Activated CD4-positive, alpha-beta T cell treated with anti-CD3 and anti-CD28 coated beads, Interleukin-2, amount 10 ng/mL, durations not matched to agents 7 days and 5 days (primary cell): ENCODE measurements at regions not wholly inside any gene's neighbourhood (a gene's known extent, or its start where the extent isn't known, plus 50 kb on each side); places are given as distances from the start of the nearest gene placed in this dataset.
"Not testable (repeated sequence)": the region's sequence is repeated elsewhere in the genome, so short reads cannot be mapped to it uniquely, and the experiment has no call there.

Experiments
- CTCF ChIA-PET: fragments of 350-600 bp; sonication (Branson Sonifier 250); formaldehyde crosslinking; loops from one replicate; lab custom pipeline; 2021; ENCODE audit warnings: antibody characterized with exemption; lab: Charles Lee
- POLR2A ChIA-PET: fragments of 350-600 bp; sonication (Branson Sonifier 250); formaldehyde crosslinking; loops from one replicate; lab custom pipeline; 2021; ENCODE audit warnings: antibody characterized with exemption; lab: Charles Lee
- DNase-seq: peaks from one replicate; pipeline ENCODE4 v3.0.0-alpha.2; 2020
- H3K27ac Mint-ChIP-seq: one replicate; pipeline ENCODE4 v1.8.0; 2021; ENCODE audit warnings: mild to moderate bottlenecking, moderate library complexity, mixed read lengths
- H3K27me3 Mint-ChIP-seq: one replicate; pipeline ENCODE4 v1.8.0; 2021; ENCODE audit warnings: mixed read lengths
- H3K36me3 Mint-ChIP-seq: one replicate; pipeline ENCODE4 v1.8.0; 2021; ENCODE audit warnings: low read depth, mixed read lengths
- H3K4me1 Mint-ChIP-seq: one replicate; pipeline ENCODE4 v1.8.0; 2021; ENCODE audit warnings: mixed read lengths
- H3K4me3 Mint-ChIP-seq: one replicate; pipeline ENCODE4 v1.8.0; 2021; ENCODE audit warnings: mild to moderate bottlenecking, moderate library complexity, mixed read lengths
- H3K9me3 Mint-ChIP-seq: one replicate; pipeline ENCODE4 v1.8.0; 2021; ENCODE audit warnings: mixed read lengths

DNA sequence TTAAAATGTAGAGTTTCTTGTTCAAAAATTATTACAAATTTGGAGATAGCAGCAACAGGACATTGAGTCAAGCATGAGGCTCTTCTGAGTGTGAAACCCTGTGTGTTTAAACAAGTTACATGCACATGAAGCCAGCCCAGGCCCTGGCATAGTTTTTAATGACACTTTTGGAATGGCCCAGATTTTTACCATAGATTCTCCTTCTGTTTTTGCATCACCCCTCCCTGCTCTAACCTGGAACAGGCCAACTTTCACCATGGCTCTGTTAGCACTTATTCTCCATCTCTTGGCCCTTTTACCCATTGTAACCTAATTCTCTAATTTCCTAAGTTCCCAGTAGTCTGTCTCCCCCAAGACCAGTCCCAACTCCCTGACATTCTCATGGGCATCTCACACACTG is 63.1 kb upstream of the PRSS23 start:
- ChIA-PET CTCF (interaction anchor here (1.0 kb wide), 1 partner anchor 49 kb away, joined by 3 read pairs; no protein-coding TSS in a partner anchor), POLR2A (no interaction called here)
- no peaks in the 10 kb centered on the region for H3K27me3 Mint-ChIP-seq
- H3K27ac Mint-ChIP-seq, result no peak overlapping the region
- H3K4me3 Mint-ChIP-seq, result no peak overlapping the region
- no peaks in the 10 kb centered on the region for H3K4me1 Mint-ChIP-seq
- H3K36me3 Mint-ChIP-seq, result no peaks in the 10 kb centered on the region
- H3K9me3 Mint-ChIP-seq, result no peaks in the 10 kb centered on the region
- DNase-seq, result no peak

DNA sequence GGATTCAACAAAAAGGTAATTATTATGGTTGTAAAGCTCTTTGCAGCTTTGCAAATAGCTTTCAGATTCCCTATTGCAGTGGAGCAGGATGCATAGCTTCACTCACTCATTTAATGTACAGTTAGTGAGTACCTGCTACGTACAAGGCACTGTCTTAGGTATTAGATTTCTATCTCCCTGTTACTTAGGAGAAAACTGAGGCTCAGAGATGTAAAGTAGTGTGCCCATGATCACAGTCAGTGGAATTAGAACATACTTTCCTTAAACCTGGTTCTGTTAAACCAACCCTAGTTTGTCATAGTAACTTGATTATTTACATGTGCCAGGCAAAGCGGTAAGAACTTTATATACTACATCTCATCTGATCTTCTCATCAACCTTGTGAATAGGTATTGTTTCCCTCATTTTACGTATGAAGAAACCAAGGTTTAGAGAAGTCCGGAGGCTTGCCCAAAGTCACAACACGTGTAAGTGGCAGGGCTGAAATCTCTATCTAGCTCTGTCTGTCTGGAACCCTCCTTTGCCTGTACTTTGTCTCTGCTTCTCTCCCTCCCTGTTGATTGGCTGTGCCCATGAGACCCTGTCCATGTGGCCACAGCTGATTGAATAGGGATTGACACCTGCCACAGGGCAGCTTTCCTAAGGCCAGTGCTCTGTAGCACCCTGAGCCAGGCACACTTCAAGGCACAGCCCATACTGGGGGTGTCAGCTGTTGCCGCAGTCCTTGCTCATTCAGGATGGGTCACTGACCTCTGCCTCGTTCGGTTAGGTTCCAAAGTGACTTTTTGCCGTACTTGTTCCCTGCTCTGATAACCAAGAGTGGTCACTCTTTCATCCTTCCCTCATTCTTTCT is 63.8 kb upstream of the PRSS23 start:
- DNase-seq, result no peak

DNA sequence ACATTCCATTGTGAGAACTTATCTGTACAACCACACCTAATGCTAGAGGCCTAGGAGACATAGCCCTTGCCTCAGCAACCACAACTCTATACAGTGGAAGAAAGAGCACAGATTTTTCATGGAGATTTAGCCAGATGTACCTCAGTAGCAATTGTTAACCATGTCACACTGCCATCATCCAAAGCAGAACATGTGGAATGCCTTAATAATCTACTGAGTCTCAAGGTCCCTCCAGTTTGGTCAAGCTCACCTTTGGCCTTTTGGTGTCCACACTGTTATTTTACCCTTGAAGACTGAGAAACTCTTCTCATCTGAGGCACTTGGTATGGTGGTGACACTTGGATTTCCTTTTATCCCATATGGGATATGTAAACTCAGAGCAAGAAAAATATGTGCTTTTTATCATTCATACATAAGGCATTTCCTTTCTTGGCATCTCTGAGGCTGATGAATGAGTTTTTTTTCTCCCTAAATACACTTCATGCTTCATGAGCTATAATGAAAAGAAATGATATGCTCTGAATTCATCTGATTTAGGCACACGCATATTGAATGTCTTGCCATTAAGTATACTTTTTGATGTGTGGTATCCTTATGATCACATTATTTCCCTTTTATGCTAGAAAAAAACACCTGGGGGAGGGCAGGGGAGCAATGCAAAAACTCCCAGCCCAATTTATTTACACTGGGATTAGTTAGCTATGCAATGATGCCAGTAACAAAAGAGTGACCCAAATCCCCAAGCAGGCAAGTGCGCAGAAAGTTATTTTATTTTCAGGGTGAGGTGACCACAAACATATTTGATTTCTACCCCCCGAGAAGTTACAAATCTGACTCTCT is 63.3 kb upstream of the ME3 start:
- Mint-ChIP-seq H3K9me3 (no peaks in the 10 kb centered on the region), H3K4me3 (no peak overlapping the region), H3K36me3 (no peaks in the 10 kb centered on the region), H3K27ac (no peak overlapping the region), H3K27me3 (no peaks in the 10 kb centered on the region), H3K4me1 (no peaks in the 10 kb centered on the region)
- ChIA-PET CTCF (no interaction called here), POLR2A (no interaction called here)
- DNase-seq, result no peak

More for the DNA sequence above, 63.8 kb upstream of the PRSS23 start:
- Mint-ChIP-seq H3K36me3 (no peaks in the 10 kb centered on the region), H3K9me3 (no peaks in the 10 kb centered on the region), H3K4me3 (no peak overlapping the region), H3K27ac (no peak overlapping the region), H3K4me1 (no peaks in the 10 kb centered on the region), H3K27me3 (no peaks in the 10 kb centered on the region)
- CTCF ChIA-PET, result no interaction called here
- POLR2A ChIA-PET, result no interaction called here

DNA sequence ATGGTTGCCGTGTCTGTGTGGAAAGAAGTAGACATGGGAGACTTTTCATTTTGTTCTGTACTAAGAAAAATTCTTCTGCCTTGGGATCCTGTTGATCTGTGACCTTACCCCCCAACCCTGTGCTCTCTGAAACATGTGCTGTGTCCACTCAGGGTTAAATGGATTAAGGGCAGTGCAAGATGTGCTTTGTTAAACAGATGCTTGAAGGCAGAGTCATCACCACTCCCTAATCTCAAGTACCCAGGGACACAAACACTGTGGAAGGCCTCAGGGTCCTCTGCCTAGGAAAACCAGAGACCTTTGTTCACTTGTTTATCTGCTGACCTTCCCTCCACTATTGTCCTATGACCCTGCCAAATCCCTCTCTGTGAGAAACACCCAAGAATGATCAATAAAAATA is 60.3 kb upstream of the ME3 start:
- DNase-seq, H3K36me3 Mint-ChIP-seq, H3K27me3 Mint-ChIP-seq, POLR2A ChIA-PET, H3K4me1 Mint-ChIP-seq, H3K27ac Mint-ChIP-seq, CTCF ChIA-PET, H3K4me3 Mint-ChIP-seq, H3K9me3 Mint-ChIP-seq: not testable (repeated sequence)

DNA sequence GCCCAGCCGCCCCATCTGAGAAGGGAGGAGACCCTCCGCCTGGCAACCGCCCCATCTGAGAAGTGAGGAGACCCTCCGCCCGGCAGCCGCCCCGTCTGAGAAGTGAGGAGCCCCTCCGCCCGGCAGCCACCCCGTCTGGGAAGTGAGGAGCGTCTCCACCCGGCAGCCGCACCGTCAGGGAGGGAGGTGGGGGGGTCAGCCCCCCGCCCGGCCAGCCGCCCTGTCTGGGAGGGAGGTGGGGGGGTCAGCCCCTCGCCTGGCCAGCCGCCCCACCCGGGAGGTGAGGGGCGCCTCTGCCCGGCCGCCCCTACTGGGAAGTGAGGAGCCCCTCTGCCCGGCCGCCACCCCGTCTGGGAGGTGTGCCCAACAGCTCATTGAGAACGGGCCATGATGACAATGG is 59.9 kb upstream of the ME3 start:
- H3K4me3 Mint-ChIP-seq, POLR2A ChIA-PET, H3K4me1 Mint-ChIP-seq, H3K27ac Mint-ChIP-seq, H3K9me3 Mint-ChIP-seq, H3K27me3 Mint-ChIP-seq, H3K36me3 Mint-ChIP-seq, CTCF ChIA-PET, DNase-seq: not testable (repeated sequence)

GRCh38 chr11:86729576-86729975 is 57.2 kb upstream of the ME3 start:
- CTCF ChIA-PET, DNase-seq, H3K27me3 Mint-ChIP-seq, H3K9me3 Mint-ChIP-seq, H3K36me3 Mint-ChIP-seq, H3K27ac Mint-ChIP-seq, H3K4me3 Mint-ChIP-seq, H3K4me1 Mint-ChIP-seq: not testable (repeated sequence)
- POLR2A ChIA-PET, result interaction anchor here (0.7 kb wide), 1 partner anchor 712 kb away, joined by 3 read pairs; no protein-coding TSS in a partner anchor

DNA sequence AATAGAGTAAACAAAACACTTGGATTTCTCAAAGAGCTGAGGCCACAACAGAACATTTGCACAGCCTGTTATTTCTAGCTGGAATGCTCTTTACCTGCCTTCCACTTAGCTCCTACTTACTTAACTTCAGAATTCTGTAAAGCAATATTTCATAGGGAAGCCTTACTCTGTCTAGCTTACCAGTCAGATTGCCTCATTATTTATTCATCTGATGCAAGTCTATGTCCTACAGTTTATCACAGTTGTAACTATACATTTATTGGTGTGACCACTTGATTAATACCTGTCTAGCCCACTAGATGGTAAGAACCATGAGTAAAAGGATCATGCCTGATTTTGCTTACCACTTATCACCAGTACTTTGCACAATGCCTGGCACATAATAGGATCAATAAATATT is 56.1 kb upstream of the ME3 start:
- no peaks in the 10 kb centered on the region for H3K27me3 Mint-ChIP-seq
- DNase-seq, result no peak
- ChIA-PET CTCF (no interaction called here), POLR2A (interaction anchor here (0.7 kb wide), 1 partner anchor 713 kb away, joined by 3 read pairs; no protein-coding TSS in a partner anchor)
- H3K36me3 Mint-ChIP-seq, result no peaks in the 10 kb centered on the region
- peaks cover 3% of the 10 kb centered on the region for H3K9me3 Mint-ChIP-seq
- H3K4me1 Mint-ChIP-seq, result no peaks in the 10 kb centered on the region
- H3K27ac Mint-ChIP-seq, result no peak overlapping the region
- no peak overlapping the region for H3K4me3 Mint-ChIP-seq

DNA sequence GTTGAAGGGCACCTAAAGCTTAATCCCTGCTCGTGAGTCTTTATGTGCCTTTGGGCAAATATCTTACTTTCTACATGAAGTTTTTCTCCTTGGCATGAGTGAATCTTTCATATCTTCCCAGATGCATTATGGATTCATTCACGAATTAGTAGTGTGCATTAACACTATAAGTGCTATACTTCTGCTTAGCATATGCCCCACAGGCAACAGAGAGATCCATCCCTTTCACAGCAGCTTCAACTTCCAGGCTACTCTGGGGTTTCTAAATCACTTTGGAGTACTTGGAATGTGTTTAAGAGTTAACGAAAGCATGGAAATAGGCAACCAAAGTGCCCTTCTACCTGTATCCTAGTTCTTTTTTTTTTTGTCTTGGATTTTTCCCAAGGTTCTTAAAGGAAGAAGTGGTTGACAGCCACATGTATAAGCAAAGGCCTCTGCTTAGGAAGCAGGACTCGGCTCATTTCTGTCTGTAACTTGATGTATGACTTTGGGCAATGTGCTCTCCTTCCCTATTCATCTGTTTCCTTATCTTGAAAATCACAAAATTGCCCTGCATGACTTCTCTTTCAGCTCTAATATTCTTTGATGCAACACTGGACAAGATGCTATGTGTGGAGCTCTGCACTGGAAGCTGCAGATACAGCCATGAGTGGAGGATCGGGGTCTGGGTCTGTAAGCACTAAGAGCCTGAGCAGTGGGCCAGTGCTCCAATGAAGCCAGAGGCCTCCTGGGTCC is 54.5 kb upstream of the ME3 start:
- DNase-seq, result no peak
- no peaks in the 10 kb centered on the region for H3K36me3 Mint-ChIP-seq
- H3K27me3 Mint-ChIP-seq, result no peaks in the 10 kb centered on the region
- POLR2A ChIA-PET, result no interaction called here
- H3K4me1 Mint-ChIP-seq, result no peaks in the 10 kb centered on the region
- no peak overlapping the region for H3K4me3 Mint-ChIP-seq
- peaks cover 8% of the 10 kb centered on the region for H3K9me3 Mint-ChIP-seq
- H3K27ac Mint-ChIP-seq, result no peak overlapping the region
- CTCF ChIA-PET, result interaction anchor here (0.6 kb wide), 1 partner anchor 907 kb away, joined by 3 read pairs; no protein-coding TSS in a partner anchor

GRCh38 chr11:86726118-86726753 is 53.8 kb upstream of the ME3 start:
- H3K4me3 Mint-ChIP-seq, result no peak overlapping the region
- no peak for DNase-seq
- H3K27me3 Mint-ChIP-seq, result no peaks in the 10 kb centered on the region
- H3K9me3 Mint-ChIP-seq, result peaks cover 8% of the 10 kb centered on the region
- ChIA-PET POLR2A (no interaction called here), CTCF (interaction anchor here (0.8 kb wide), 1 partner anchor 17 kb away, joined by 4 read pairs; no protein-coding TSS in a partner anchor)
- H3K4me1 Mint-ChIP-seq, result no peaks in the 10 kb centered on the region
- no peak overlapping the region for H3K27ac Mint-ChIP-seq
- H3K36me3 Mint-ChIP-seq, result no peaks in the 10 kb centered on the region

GRCh38 chr11:86724137-86724536 is 51.7 kb upstream of the ME3 start:
- H3K9me3 Mint-ChIP-seq, result peaks cover 5% of the 10 kb centered on the region
- H3K4me1 Mint-ChIP-seq, result no peaks in the 10 kb centered on the region
- POLR2A ChIA-PET, result no interaction called here
- no peak overlapping the region for H3K4me3 Mint-ChIP-seq
- no peaks in the 10 kb centered on the region for H3K36me3 Mint-ChIP-seq
- CTCF ChIA-PET, result no interaction called here
- H3K27ac Mint-ChIP-seq, result no peak overlapping the region
- H3K27me3 Mint-ChIP-seq, result peaks cover under 1% of the 10 kb centered on the region
- DNase-seq, result no peak

GRCh38 chr11:86723281-86723680 is 50.9 kb upstream of the ME3 start:
- Mint-ChIP-seq H3K4me3 (no peak overlapping the region), H3K9me3 (peaks cover 5% of the 10 kb centered on the region), H3K27me3 (peaks cover 7% of the 10 kb centered on the region), H3K4me1 (no peaks in the 10 kb centered on the region), H3K27ac (no peak overlapping the region), H3K36me3 (no peaks in the 10 kb centered on the region)
- no peak for DNase-seq
- ChIA-PET CTCF (no interaction called here), POLR2A (no interaction called here)

GRCh38 chr11:86722748-86723147 is 50.3 kb upstream of the ME3 start:
- ChIA-PET POLR2A (no interaction called here), CTCF (no interaction called here)
- Mint-ChIP-seq H3K36me3 (no peaks in the 10 kb centered on the region), H3K4me1 (no peaks in the 10 kb centered on the region), H3K27ac (no peak overlapping the region), H3K4me3 (no peak overlapping the region), H3K27me3 (peaks cover 7% of the 10 kb centered on the region), H3K9me3 (peaks cover 5% of the 10 kb centered on the region)
- no peak for DNase-seq
